ENCODE measurements at regions not wholly inside any gene's neighbourhood (a gene's known extent, or its start where the extent isn't known, plus 50 kb on each side); places are given as distances from the start of the nearest gene placed in this dataset.

DNA sequence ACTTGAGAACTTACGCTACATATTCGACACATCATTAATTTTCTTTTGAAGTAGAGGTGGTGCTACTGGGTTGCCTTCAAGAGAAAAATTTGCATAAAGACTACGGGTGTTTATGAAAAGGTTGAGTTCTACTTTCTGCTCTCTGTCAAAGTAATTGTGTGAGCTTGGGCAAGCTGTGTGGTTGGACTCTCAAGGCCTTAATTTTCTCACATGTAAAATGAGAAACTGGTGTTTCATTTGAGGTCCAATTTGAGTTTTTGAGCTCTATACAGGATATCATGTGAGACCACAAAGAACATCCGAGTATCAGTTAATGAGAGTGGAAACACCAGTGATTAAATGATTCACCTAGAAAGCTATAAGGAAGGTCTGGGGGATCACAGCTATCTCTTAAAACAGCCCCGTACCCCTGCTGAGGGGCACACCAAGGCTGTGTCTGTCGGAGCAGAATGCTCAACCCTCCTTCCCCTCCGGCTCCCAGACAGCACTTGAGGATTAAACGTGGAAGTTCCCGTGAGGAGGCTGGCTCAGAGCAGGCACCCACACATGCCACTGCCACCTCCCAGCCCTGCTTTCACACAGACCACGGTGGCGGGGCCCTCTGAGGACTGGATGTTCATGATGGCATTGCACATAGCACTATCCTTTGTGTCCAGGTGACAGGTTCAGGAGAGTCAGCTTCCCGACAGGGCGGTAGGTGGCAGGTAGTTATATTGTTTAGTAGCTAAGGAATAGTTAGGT, 191.8 kb downstream of the RNF144A start:
- no peaks in the 10 kb centered on the region for H3K36me3 ChIP-seq (ENCODE audit: low read depth)
- H3K9me3 ChIP-seq, result no peaks in the 10 kb centered on the region
- no peaks in the 10 kb centered on the region for H3K4me1 ChIP-seq (ENCODE audit: low read depth)
- DNase-seq (no peak), ATAC-seq (peak; percentile 49)
- no peak overlapping the region for H3K4me3 ChIP-seq
- intact Hi-C loops (cut with DNase I, micrococcal nuclease), result no loop called here
- TF ChIP-seq CTCF (IDR thresholded peaks at IDR 0.05), result no peak

- intact Hi-C loops (cut with DNase I, micrococcal nuclease), result no loop called here
- DNase-seq, result peak in 1 of 3 donors; percentile 12
- no peak overlapping the region for H3K4me3 ChIP-seq
- no peaks in the 10 kb centered on the region for H3K36me3 ChIP-seq (ENCODE audit: low read depth)
- no peak for TF ChIP-seq CTCF (IDR thresholded peaks at IDR 0.05)
- H3K9me3 ChIP-seq, result no peaks in the 10 kb centered on the region
- H3K4me1 ChIP-seq (ENCODE audit: low read depth), result no peaks in the 10 kb centered on the region
- no peak for ATAC-seq
Observed at GRCh38 chr2:7109533-7109885, 192.3 kb downstream of the RNF144A start.

DNA sequence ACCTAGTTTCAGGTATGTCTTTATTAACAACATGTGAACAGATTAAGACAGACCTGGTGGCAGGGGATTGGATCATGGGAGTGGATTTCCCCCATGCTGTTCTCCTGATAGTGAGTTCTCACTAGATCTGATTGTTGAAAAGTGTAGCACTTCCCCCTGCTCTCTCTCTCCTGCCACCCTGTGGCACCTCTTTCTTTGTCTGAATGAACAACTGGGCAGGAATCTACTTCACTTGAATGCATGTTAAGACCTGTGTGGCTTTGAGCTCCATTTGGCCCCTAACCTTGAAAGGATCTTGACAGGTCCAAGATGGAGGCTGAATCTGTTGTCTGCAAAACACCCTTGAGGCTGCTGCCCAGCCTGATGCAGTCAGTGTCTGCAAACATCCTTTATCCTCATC, 194.4 kb downstream of the RNF144A start:
- TF ChIP-seq CTCF (IDR thresholded peaks at IDR 0.05), result no peak
- ATAC-seq, result no peak
- peak in 1 of 3 donors; percentile 8 for DNase-seq
- intact Hi-C loops (cut with DNase I, micrococcal nuclease), result no loop called here
- Histone ChIP-seq H3K4me3 (no peak overlapping the region), H3K4me1 (ENCODE audit: low read depth) (no peaks in the 10 kb centered on the region), H3K36me3 (ENCODE audit: low read depth) (no peaks in the 10 kb centered on the region), H3K9me3 (no peaks in the 10 kb centered on the region)

DNA sequence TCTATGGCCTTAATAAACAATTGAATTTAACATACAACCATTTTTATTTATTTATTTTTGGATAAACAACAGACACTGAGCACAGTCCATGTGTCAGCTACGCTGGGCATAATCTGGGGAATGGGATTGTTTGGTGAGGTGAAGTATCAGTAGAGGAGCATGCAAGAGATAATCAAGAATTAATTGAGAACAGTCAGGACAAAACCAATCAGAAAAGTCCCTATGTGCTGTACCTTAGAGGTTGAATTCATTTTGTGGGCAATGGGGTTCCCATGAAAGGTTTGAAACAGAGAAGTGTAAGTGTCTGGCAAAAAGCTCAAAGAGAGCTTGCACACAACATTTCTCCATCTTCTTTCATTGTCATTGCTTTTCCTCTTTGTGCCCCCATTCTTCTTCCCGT, 198.2 kb downstream of the RNF144A start:
- H3K4me3 ChIP-seq, result no peak overlapping the region
- no peak for TF ChIP-seq CTCF (IDR thresholded peaks at IDR 0.05)
- no peak for ATAC-seq
- no peak for DNase-seq
- no peaks in the 10 kb centered on the region for H3K4me1 ChIP-seq (ENCODE audit: low read depth)
- no peaks in the 10 kb centered on the region for H3K36me3 ChIP-seq (ENCODE audit: low read depth)
- no peaks in the 10 kb centered on the region for H3K9me3 ChIP-seq
- intact Hi-C loops (cut with DNase I, micrococcal nuclease), result no loop called here

DNA sequence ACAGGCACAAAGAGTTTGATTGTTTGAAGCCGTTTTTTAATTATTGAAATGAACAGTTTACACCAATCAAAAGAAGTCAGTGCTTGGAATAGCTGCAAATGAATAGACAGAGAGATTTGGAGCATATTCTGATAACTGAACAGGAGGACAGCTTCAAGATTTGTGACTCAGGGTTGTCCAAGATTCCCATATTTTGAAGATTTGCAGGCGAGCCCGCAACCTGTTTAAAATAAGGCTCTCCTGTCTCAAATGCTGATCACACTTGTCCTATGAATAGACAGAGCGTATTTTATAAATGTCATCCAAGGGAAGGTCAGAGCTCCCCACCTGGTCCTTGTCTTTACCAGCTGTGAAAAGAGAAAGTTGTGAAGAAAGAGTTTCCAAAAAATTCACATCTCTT, 198.7 kb downstream of the RNF144A start:
- Histone ChIP-seq H3K4me1 (ENCODE audit: low read depth) (no peaks in the 10 kb centered on the region), H3K4me3 (no peak overlapping the region), H3K36me3 (ENCODE audit: low read depth) (no peaks in the 10 kb centered on the region), H3K9me3 (no peaks in the 10 kb centered on the region)
- intact Hi-C loops (cut with DNase I, micrococcal nuclease), result no loop called here
- no peak for TF ChIP-seq CTCF (IDR thresholded peaks at IDR 0.05)
- DNase-seq (no peak), ATAC-seq (no peak)

DNA sequence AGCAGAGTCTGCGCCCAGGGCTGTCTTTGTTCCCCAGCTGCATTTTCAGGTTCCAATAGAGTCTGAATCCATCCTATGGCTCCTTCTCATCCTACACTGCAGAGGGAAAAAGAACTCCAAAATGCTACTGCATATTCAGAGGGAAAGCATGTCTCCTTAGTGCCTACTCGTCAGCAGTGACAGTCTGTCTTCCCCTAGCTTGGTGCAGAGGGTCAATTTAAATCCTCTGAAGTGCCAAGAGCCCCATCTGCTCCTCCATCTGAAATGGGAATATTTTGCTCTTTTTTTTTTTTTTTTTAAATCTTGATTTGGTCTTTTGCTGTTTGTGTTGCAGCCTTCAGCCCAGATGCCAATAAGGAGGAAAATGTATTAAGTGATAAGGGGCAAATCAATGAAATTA, 199.3 kb downstream of the RNF144A start:
- no peaks in the 10 kb centered on the region for H3K4me1 ChIP-seq (ENCODE audit: low read depth)
- TF ChIP-seq CTCF (IDR thresholded peaks at IDR 0.05), result no peak
- DNase-seq (no peak), ATAC-seq (no peak)
- intact Hi-C loops (cut with DNase I, micrococcal nuclease), result no loop called here
- H3K4me3 ChIP-seq, result no peak overlapping the region
- no peaks in the 10 kb centered on the region for H3K36me3 ChIP-seq (ENCODE audit: low read depth)
- no peaks in the 10 kb centered on the region for H3K9me3 ChIP-seq

Data from mucosa of descending colon (tissue), 3 donors.